GM18867 (cell line): ENCODE measurements at regions not wholly inside any gene's neighbourhood (a gene's known extent, or its start where the extent isn't known, plus 50 kb on each side); places are given as distances from the start of the nearest gene placed in this dataset.

Experiments used
- ATAC-seq: cut with Tn5 transposase; IDR thresholded peaks from one replicate; pipeline ENCODE4 v1.9.1; 2021; ENCODE audit warnings: mild to moderate bottlenecking, moderate library complexity; ENCODE audit not compliant: unreplicated experiment

DNA sequence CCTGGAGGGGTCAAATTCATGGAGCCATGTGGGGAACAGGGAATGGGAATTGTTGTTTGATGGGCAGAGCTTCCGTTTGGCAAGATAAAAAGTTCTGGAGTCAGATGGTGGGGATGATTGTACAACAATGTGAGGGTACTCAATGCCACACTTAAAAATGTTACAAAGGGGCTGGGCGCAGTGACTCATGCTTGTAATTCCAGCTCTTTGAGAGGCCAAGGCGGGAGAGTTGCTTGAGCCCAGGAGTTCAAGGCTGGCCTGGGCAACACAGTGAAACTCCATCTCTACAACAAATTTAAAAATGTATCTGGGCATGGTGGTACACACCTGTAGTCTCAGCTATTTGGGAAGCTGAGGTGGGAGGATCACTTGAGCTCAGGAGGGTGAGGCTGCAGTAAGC is 66.0 kb upstream of the DIO3 start:
- ATAC-seq: no peak

DNA sequence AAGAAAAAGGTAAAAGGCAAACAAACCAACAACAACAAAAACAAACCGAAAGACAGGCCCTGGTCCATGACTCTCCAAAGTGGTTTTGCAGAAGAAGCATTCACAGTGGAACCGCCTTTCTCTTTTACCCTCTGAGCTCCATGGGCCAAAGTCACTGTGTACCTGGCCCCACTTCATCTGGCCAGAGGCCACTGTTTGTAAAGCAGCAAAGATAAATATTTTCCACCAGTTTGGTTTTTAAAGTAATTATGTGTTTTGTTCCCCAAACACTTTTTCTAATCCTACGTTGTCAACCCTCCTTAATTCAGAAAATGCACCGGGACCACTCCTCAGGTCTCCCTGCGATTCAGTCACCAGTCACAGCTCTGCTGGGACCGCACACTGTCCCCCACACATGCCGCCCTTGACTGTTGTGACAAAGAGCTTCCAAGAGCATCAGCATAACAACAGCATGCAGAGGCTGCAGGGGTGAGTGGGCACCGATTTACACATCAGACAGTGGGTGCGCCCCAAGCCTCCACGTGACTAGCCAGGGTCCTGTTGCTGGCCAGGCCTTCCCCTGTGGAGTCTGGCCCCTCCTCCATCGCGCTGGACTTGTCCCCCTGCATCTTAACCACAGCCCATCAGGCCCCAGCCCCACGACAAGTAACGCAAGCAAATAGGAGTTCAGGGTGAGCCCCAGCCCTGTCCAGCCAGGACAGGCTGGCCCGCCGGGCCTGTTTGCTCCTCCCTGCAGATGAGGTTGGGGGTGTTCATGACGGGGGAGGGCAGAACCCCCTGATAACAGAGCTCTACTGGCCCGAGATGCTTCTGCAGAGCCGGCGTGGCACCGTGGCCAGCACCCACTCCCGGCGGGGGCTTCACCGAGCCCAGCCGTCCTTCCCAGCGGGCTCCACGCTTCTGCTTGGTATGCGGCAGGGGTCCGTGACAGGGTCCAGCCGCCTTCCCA is 65.2 kb upstream of the DIO3 start:
- no peak for ATAC-seq

DNA sequence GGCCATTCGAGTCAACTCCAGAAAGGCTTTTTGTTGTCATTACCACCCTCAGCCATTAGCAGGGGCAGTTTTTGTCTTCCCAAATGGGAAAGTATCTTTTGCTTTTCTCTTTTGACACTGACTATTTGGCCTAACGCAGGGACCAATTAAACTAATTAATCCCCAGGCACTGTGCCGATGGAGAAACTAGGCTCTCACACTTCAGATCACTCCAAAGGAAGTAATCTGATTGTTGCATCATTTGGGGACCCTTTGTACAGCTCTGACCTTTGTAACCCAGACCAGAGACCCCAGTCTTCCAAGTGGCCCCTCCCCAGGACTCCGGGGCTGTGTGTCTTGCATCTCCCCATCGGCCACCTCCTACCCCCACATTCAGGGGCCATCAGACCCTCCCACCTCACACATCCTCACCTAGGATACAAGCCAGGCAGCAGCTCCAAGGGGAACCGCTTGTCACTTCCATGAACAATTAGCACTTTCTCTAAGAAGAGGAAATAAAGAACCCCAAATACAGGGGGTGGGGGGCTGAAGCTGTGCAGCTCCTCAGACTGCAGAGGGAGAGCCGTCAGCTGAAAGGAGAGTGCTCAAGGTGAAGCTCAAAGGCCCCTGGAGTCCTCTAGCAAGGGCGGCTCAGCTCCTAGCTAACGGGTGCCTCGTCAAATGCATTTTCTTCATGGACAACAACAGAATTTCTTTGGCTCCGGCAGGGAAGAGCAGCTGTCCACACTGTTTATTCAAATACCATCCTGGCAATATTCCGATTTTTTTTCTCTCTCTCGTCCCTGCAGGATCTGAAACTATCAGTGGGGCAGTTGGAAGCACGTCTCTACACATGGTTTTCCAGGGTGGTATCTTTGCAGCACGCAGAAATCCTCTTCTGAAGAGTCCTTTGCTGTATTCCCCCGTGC is 64.3 kb upstream of the DIO3 start:
- ATAC-seq: no peak

- no peak for ATAC-seq
These were observed 63.4 kb upstream of the DIO3 start for GRCh38 chr14:101497684-101498525.

DNA sequence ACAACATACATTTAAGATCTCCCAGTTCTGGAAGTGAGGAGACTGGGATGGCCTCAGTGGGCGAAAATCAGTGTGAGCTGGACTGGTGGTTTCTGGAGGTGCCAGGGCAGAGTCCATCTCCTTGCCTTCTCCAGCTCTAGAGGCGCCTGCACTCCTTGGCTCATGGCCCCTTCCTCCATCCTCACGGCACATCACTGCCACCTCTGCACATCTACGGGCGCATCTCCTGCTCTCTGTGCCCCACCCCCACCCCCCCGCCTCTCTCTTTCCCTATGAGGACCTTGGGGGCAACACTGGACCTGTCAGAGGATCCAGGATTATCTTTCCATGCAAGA is 62.8 kb upstream of the DIO3 start:
- ATAC-seq: no peak

GRCh38 chr14:101499080-101499479 is 62.2 kb upstream of the DIO3 start:
- ATAC-seq: no peak

- ATAC-seq: no peak
These were observed 61.8 kb upstream of the DIO3 start for GRCh38 chr14:101499513-101499912.

GRCh38 chr14:101500061-101500460 is 61.2 kb upstream of the DIO3 start:
- no peak for ATAC-seq

DNA sequence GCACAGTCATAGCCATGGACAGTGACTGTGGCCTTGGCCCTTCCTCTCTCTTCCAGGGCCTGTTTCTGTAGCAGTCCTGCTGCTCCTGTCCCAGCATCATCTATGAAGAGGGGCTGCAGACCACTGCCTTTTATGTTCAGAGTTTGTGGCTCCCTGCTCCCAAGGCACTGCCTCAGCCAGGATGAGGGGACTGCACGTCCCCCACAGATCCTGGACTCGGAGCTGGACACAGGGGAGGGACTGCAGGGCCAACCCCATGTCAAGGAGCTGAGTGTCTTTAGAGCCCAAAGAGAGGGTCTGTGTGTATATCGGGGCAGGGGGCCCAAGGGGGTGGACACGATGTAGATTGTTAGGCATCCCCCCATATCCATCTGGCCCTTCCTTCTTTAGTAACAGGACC is 60.6 kb upstream of the DIO3 start:
- ATAC-seq: no peak

DNA sequence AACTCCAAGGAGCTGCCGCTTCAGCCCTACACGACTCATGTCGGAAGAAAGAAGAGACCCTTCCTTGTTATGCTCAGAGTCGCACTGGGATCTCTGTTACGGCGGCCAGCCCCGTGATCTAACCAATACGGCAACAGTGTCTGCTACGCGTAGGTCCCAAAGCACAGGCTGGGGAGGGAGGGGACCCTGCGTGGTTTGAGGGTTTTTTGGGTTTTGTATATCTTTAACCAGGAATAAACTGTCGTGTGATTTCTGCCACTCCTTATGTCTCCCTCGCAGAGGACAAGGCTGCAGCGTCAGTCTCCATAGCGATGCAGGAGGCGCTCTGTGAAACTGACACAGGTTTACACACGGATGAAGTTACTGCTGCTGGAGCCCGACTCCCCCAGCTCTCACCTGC is 60.0 kb upstream of the DIO3 start:
- no peak for ATAC-seq

GRCh38 chr14:101501858-101502615 is 59.3 kb upstream of the DIO3 start:
- ATAC-seq: no peak

DNA sequence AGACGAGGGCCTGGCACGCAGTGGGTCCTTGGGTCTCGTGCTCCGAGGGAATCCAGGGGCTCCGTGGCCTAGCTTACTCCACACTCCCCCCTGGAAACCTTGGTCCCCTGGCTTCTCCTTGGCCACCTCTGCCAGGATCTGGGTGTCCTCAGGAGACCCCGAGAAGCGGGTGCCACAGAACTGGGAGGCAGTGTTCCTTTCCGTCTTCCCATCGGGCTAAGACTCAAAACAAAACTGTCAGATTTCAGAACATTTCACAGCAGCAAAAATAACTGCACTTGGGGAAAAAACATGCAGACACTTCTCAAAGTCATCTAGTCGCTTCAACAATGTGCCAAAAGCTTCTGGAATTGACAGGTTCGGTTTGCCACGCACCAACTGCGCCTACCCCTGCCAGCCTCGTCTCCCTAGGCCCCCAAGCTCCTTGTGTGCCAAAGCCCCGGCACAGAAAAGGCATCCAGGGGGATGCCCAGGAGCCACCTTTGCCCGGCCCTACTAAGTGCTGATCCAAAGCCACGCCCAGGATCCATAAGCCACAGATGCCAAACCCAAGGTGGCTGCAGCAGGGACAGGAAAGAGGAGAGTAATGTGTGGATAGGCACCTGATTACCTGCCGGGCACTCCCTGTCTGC is 58.4 kb upstream of the DIO3 start:
- no peak for ATAC-seq

DNA sequence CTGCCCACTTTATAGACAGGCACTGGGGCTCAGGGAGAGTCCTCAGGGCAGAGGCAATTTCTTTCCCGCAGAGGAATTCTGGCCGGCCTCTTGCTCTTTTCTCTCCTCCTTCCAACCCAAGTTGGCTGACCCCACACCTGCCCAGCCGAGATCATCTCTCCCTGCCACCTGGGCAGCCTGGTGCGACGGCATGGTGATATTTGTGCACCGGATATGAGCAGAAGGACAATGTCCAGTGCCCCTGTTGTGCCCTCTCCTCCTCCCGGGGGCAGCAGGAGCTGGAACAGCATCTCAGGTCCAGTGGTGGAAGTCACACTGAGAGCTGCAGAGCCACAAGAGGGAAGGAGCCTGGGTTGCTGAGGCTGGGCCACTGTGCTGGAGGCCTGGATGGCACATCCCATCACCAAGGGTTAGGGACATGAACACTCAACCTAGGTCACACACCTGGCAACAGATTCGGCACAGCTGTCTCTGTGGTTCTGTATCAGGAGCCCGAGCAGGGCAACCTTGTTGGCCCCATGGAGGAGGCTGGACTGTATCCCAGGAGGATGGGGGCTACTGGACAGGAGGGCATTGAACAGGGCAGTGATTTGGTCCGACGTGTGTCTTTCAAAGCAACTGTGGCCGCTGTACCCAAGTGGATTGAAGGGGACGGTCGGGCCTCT is 57.7 kb upstream of the DIO3 start:
- no peak for ATAC-seq

DNA sequence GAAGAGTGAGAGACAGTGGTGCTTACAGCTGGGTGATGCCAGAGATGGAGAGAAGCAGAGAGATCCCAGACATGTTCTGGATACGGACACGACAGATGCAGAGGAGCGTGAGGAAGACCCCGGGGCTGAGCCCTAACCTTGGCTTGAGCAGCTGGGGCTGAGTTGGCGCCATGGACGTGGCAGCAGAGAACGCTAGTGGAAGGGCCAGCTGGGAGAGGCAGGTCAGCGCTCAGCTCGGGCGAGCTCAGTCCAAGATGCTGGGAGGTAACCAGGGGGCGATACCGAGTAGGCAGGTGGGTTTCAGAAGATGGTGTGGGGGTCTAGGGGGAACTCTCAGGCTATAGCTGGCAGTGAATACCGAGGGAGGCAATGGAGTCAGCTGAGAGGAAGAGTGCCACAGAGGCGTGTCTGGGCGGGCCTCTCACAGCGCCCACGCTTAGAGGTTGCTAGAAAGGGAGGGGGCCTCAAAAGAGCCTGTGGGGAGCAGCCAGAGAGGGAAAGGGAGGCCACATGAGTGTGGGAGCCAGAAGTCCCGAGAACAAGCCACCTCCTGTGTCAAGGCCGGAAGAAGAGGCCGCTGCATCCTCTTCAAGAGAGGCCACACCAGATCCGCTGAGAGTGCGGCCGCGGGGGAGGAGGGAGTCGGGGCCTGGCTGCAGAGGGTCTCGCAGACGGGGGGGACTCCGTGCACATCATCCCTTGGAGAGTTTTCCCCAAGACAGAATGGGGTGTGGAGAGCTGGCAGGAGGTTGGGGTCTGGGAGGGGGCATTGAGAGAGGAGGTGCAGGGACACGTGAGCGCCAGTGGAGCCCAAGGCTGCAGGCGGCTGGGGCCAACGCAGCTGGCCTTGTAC is 57.0 kb upstream of the DIO3 start:
- no peak for ATAC-seq

- ATAC-seq: no peak
These were observed 55.9 kb upstream of the DIO3 start for GRCh38 chr14:101505236-101505970.

DNA sequence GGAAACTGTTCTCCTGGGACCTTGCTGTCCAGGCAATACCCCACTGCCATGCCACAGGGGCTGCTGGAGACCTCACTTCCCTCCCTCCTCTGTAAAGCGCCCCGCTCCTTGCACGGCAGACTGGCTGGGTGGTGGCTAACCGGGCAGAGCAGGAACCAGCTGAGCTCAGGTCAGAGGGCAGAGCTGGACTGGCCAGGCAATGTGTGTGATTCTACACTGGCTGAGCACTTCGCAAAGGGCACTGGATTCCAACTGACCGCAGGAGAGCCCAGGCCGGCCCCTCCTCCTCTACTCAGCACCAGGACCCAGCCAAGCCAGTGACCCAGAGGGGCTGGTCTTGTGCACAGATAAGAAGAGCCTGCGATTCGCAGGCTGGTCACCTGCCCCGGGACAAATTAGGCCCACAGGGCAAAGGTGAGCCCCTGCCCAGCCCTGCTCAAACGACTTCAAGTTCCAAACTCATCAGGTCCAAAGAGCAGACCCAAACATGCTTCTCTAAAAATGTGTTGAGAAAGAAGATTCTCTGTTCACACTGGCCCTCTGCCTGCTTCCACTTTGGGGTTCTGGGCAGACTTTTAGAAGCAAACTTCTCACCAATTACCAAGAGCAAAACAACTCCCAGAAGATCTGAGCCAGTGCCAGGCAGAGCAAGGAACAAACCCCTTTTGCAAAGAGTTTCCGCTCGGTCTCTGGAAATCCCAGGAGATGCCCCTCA is 54.9 kb upstream of the DIO3 start:
- ATAC-seq: no peak
